Endothelial cell of umbilical vein (primary cell): ENCODE measurements at regions not wholly inside any gene's neighbourhood (a gene's known extent, or its start where the extent isn't known, plus 50 kb on each side); places are given as distances from the start of the nearest gene placed in this dataset.

ENCODE experiments used
- BruUV-seq: library from RNA; stranded (reverse); fragments of 400-500 nt; replicated peaks from 2 replicates; lab custom pipeline; 2021; lab: Mats Ljungman, UMichigan
- CTCF ChIA-PET: fragments of 300-600, 350-600 bp; sonication (Branson Sonifier 250); formaldehyde crosslinking; loops from one replicate; lab custom pipeline; 2021; ENCODE audit warnings: antibody characterized with exemption, inconsistent platforms; lab: Charles Lee
- POLR2A ChIA-PET: fragments of 300-600, 350-600 bp; sonication (Branson Sonifier 250); formaldehyde crosslinking; loops from one replicate; lab custom pipeline; 2021; ENCODE audit warnings: antibody characterized with exemption, inconsistent platforms; lab: Charles Lee
- DNase-seq: peaks from one replicate; pipeline ENCODE4 v3.0.0-alpha.2; 2011; ENCODE audit warnings: low read depth, low spot score
- FAIRE-seq: peaks from 2 replicates; lab custom pipeline; 2011; peaks lifted over from hg19 to GRCh38; lab: Jason Lieb, UNC
- H2AFZ ChIP-seq: 2 replicates; pipeline ENCODE4 v1.6.0; 2012; ENCODE audit warnings: low read depth, low read length, control low read depth, inconsistent platforms
- H3K27ac ChIP-seq: 2 replicates; pipeline ENCODE4 v1.5.1; 2011; ENCODE audit warnings: low read depth, mild to moderate bottlenecking, control low read depth, low read length, moderate library complexity; ENCODE audit not compliant: insufficient read depth
- H3K27me3 ChIP-seq, 2 experiments: 2 replicates each; pipeline versions ENCODE4 v1.6.0 to v1.6.1; 2011; ENCODE audit warnings: low read length in 2 of 2, mixed read lengths in 1 of 2; ENCODE audit not compliant: control insufficient read depth in 2 of 2, insufficient read depth in 2 of 2
- H3K36me3 ChIP-seq, 2 experiments: 2 replicates in 1 of 2; 3 replicates in 1 of 2; pipeline ENCODE4 v1.5.1; 2011; ENCODE audit warnings: low read length in 2 of 2, mild to moderate bottlenecking in 1 of 2, moderate library complexity in 1 of 2; ENCODE audit not compliant: control insufficient read depth in 2 of 2, insufficient read depth in 2 of 2; ENCODE audit errors: extremely low read depth in 1 of 2
- H3K4me1 ChIP-seq: 3 replicates; pipeline ENCODE4 v1.5.1; 2011; ENCODE audit warnings: mild to moderate bottlenecking, low read length; ENCODE audit not compliant: control insufficient read depth, insufficient read depth; ENCODE audit errors: extremely low read depth
- H3K4me2 ChIP-seq: 2 replicates; pipeline ENCODE4 v1.6.1; 2011; ENCODE audit warnings: low read length, control low read depth, mixed read lengths; ENCODE audit not compliant: insufficient read depth
- H3K4me3 ChIP-seq, 3 experiments: fragments of 200-600 bp in 1 of 3; sonication (generic), shearing (Covaris generic) in 1 of 3; replicated peaks in 1 of 3; 2 replicates each; pipeline ENCODE4 v1.5.1; 2011 to 2016; ENCODE audit warnings: control low read depth in 3 of 3, low read length in 3 of 3, mild to moderate bottlenecking in 2 of 3, inconsistent platforms in 1 of 3, low read depth in 1 of 3, moderate library complexity in 1 of 3; ENCODE audit not compliant: insufficient read depth in 1 of 3
- H3K79me2 ChIP-seq: 2 replicates; pipeline ENCODE4 v1.6.0; 2012; ENCODE audit warnings: low read length, inconsistent platforms; ENCODE audit not compliant: control insufficient read depth, insufficient read depth
- H3K9ac ChIP-seq: replicated peaks from 2 replicates; pipeline ENCODE3; 2011; ENCODE audit warnings: low read length, control low read depth; ENCODE audit not compliant: insufficient read depth; ENCODE audit errors: extremely low read depth
- H3K9me1 ChIP-seq: replicated peaks from 3 replicates; pipeline ENCODE4 v1.6.0; 2011; ENCODE audit warnings: mild to moderate bottlenecking, low read length; ENCODE audit not compliant: control insufficient read depth, insufficient read depth; ENCODE audit errors: extremely low read depth
- H3K9me3 ChIP-seq: replicated peaks from 2 replicates; pipeline ENCODE4 v1.5.1; 2012; ENCODE audit warnings: low read length, inconsistent platforms; ENCODE audit not compliant: control insufficient read depth, insufficient read depth
- H4K20me1 ChIP-seq: replicated peaks from 2 replicates; pipeline ENCODE3; 2011; ENCODE audit warnings: mild to moderate bottlenecking, low read length; ENCODE audit not compliant: control insufficient read depth, insufficient read depth; ENCODE audit errors: extremely low read depth
- CTCF ChIP-seq, 2 donors: IDR thresholded peaks; 1 replicate in 1 of 2; 2 replicates in 1 of 2; pipeline ENCODE4 v1.5.1; 2011; ENCODE audit warnings: low read length in 2 of 2, mild to moderate bottlenecking in 2 of 2, moderate library complexity in 2 of 2, control low read depth in 1 of 2, inconsistent platforms in 1 of 2, low read depth in 1 of 2; ENCODE audit not compliant: insufficient read depth in 1 of 2; ENCODE audit errors: extremely low read depth in 1 of 2
- EZH2 ChIP-seq: IDR thresholded peaks from 2 replicates; pipeline ENCODE4 v1.6.1; 2012; ENCODE audit warnings: borderline replicate concordance, low read depth, mild to moderate bottlenecking, moderate library complexity, low read length, inconsistent platforms; ENCODE audit not compliant: severe bottlenecking
- FOS ChIP-seq: IDR thresholded peaks from 2 replicates; pipeline ENCODE4 v1.6.1; 2011; ENCODE audit warnings: mild to moderate bottlenecking, low read length, moderate library complexity, borderline replicate concordance; ENCODE audit not compliant: insufficient read depth
- GATA2 ChIP-seq: IDR thresholded peaks from 2 replicates; pipeline ENCODE4 v1.7.0; 2011; ENCODE audit warnings: low read depth, mild to moderate bottlenecking, moderate library complexity, mixed read lengths, low read length; ENCODE audit not compliant: insufficient read length, insufficient read depth
- JUN ChIP-seq: IDR thresholded peaks from 2 replicates; pipeline ENCODE4 v1.6.1; 2011; ENCODE audit warnings: borderline replicate concordance, low read depth; ENCODE audit not compliant: insufficient read length, insufficient read depth
- MAX ChIP-seq: IDR thresholded peaks from 2 replicates; pipeline ENCODE4 v1.6.1; 2011; ENCODE audit not compliant: insufficient read depth, insufficient read length
- MYC ChIP-seq: IDR thresholded peaks from one replicate; pipeline ENCODE4 v1.6.1; 2011; ENCODE audit warnings: mild to moderate bottlenecking, low read depth, low read length
- POLR2A ChIP-seq: IDR thresholded peaks from 2 replicates; pipeline ENCODE4 v1.6.1; 2012; ENCODE audit warnings: low read depth, mild to moderate bottlenecking, control low read depth, low read length
- POLR2AphosphoS5 ChIP-seq: IDR thresholded peaks from 2 replicates; pipeline ENCODE4 v1.6.1; 2012; ENCODE audit warnings: low read depth, mild to moderate bottlenecking, control low read depth, low read length, moderate library complexity; ENCODE audit not compliant: insufficient read depth
- dilution Hi-C: fragments of 300-500 bp; cut with MboI; formaldehyde crosslinking; loops from one replicate; pipeline ENCODE4 v1.15.0; 2019; ENCODE audit warnings: low sequenced_read_pairs; ENCODE audit not compliant: extremely low pct_ligation_motif_present
- intact Hi-C: fragments of 100-400 bp; cut with micrococcal nuclease; formaldehyde crosslinking; loops from one replicate; pipeline ENCODE4 v1.10.0; 2022

GRCh38 chr14:27040552-27040951 is 442.7 kb upstream of the NOVA1 start:
- dilution Hi-C loops = no loop called here
- no peaks in the 10 kb centered on the region for H3K4me1 ChIP-seq
- H3K27me3 ChIP-seq = no peaks in the 10 kb centered on the region
- H3K9me3 ChIP-seq = no peaks in the 10 kb centered on the region
- H3K27ac ChIP-seq = no peak overlapping the region
- DNase-seq = no peak
- H3K9me1 ChIP-seq = no peaks in the 10 kb centered on the region
- no peaks in the 10 kb centered on the region for H3K36me3 ChIP-seq
- no peak overlapping the region for H2AFZ ChIP-seq
- no peaks in the 10 kb centered on the region for H4K20me1 ChIP-seq
- FAIRE-seq = no peak
- TF ChIP-seq GATA2 = no peak
- peak; percentile 3 for TF ChIP-seq JUN
- no peak overlapping the region for H3K9ac ChIP-seq
- no TSS peak for BruUV-seq
- ChIA-PET POLR2A (no interaction called here), CTCF (interaction anchor here (0.8 kb wide), 1 partner anchor 15 kb away, joined by 3 read pairs; no protein-coding TSS in a partner anchor)
- H3K4me3 ChIP-seq = no peak overlapping the region
- H3K4me2 ChIP-seq = no peak overlapping the region
- intact Hi-C loops = no loop called here
- no peaks in the 10 kb centered on the region for H3K79me2 ChIP-seq

GRCh38 chr14:27049701-27050100 is 451.9 kb upstream of the NOVA1 start:
- Histone ChIP-seq H3K9me1 (no peaks in the 10 kb centered on the region), H3K4me1 (no peaks in the 10 kb centered on the region), H4K20me1 (no peaks in the 10 kb centered on the region), H2AFZ (no peak overlapping the region), H3K36me3 (no peaks in the 10 kb centered on the region), H3K79me2 (no peaks in the 10 kb centered on the region), H3K4me2 (no peak overlapping the region), H3K27me3 (no peaks in the 10 kb centered on the region), H3K27ac (no peak overlapping the region), H3K4me3 (no peak overlapping the region), H3K9ac (no peak overlapping the region), H3K9me3 (no peaks in the 10 kb centered on the region)
- no TSS peak for BruUV-seq
- CTCF ChIA-PET = no interaction called here
- intact Hi-C loops (loop anchor here (1.0 kb wide), 1 partner anchor 479 kb away; no protein-coding TSS in a partner anchor), dilution Hi-C loops (no loop called here)
- POLR2A ChIA-PET = no interaction called here
- FAIRE-seq (no peak), DNase-seq (no peak)
- TF ChIP-seq GATA2 = no peak
- no peak for TF ChIP-seq CTCF (IDR thresholded peaks at IDR 0.05; ENCODE audit: extremely low read depth in 1 of 2, insufficient read depth in 1 of 2, low read depth in 1 of 2, low read length in 2 of 2)
- no peak for TF ChIP-seq POLR2AphosphoS5
- TF ChIP-seq FOS = no peak
- no peak for TF ChIP-seq MAX
- TF ChIP-seq POLR2A = no peak
- no peak for TF ChIP-seq JUN
- TF ChIP-seq MYC = no peak
- no peak for TF ChIP-seq EZH2
